ENCODE measurements at regions not wholly inside any gene's neighbourhood (a gene's known extent, or its start where the extent isn't known, plus 50 kb on each side); places are given as distances from the start of the nearest gene placed in this dataset.

- H3K36me3 ChIP-seq (replicated peaks; ENCODE audit: low read depth, low read length), result no peaks in the 10 kb centered on the region
- no peak for TF ChIP-seq EZH2phosphoT487 (IDR thresholded peaks at IDR 0.05; ENCODE audit: low read depth)
- TF ChIP-seq CTCF (IDR thresholded peaks at IDR 0.05; ENCODE audit: low read depth, low read length), result no peak
- no peak overlapping the region for H3K4me2 ChIP-seq (ENCODE audit: low read length)
- no peaks in the 10 kb centered on the region for H3K79me2 ChIP-seq (ENCODE audit: low read length)
- H3K27ac ChIP-seq (ENCODE audit: low read length), result no peak overlapping the region
- H3K27me3 ChIP-seq (ENCODE audit: low read depth, low read length), result no peaks in the 10 kb centered on the region
- H4K20me1 ChIP-seq (ENCODE audit: insufficient read depth, low read length), result no peaks in the 10 kb centered on the region
- H3K4me1 ChIP-seq (ENCODE audit: low read length), result no peaks in the 10 kb centered on the region
- H3K9me3 ChIP-seq (ENCODE audit: insufficient read depth, low read length), result no peaks in the 10 kb centered on the region
- H3K4me3 ChIP-seq (ENCODE audit: low read length), result no peak overlapping the region
- H3K9ac ChIP-seq (ENCODE audit: low read length), result no peak overlapping the region
- no peak overlapping the region for H2AFZ ChIP-seq (ENCODE audit: low read depth, low read length)
Observed at GRCh38 chr10:63780101-63780500, 258.9 kb downstream of the REEP3 start.

- H3K4me3 ChIP-seq (ENCODE audit: low read length), result no peak overlapping the region
- no peaks in the 10 kb centered on the region for H3K27me3 ChIP-seq (ENCODE audit: low read depth, low read length)
- TF ChIP-seq EZH2phosphoT487 (IDR thresholded peaks at IDR 0.05; ENCODE audit: low read depth) (no peak), CTCF (IDR thresholded peaks at IDR 0.05; ENCODE audit: low read depth, low read length) (no peak)
- H3K79me2 ChIP-seq (ENCODE audit: low read length), result no peaks in the 10 kb centered on the region
- no peak overlapping the region for H3K4me2 ChIP-seq (ENCODE audit: low read length)
- H3K4me1 ChIP-seq (ENCODE audit: low read length), result no peaks in the 10 kb centered on the region
- no peak overlapping the region for H3K27ac ChIP-seq (ENCODE audit: low read length)
- H3K9me3 ChIP-seq (ENCODE audit: insufficient read depth, low read length), result no peaks in the 10 kb centered on the region
- H2AFZ ChIP-seq (ENCODE audit: low read depth, low read length), result no peak overlapping the region
- H3K9ac ChIP-seq (ENCODE audit: low read length), result no peak overlapping the region
- H3K36me3 ChIP-seq (replicated peaks; ENCODE audit: low read depth, low read length), result no peaks in the 10 kb centered on the region
- H4K20me1 ChIP-seq (ENCODE audit: insufficient read depth, low read length), result no peaks in the 10 kb centered on the region
Observed at GRCh38 chr10:63781226-63781625, 260.0 kb downstream of the REEP3 start.

GRCh38 chr10:63783882-63784281 lies 262.7 kb downstream of the REEP3 start:
- Histone ChIP-seq H3K27ac (ENCODE audit: low read length) (no peak overlapping the region), H3K79me2 (ENCODE audit: low read length) (no peaks in the 10 kb centered on the region), H3K4me2 (ENCODE audit: low read length) (no peak overlapping the region), H3K4me3 (ENCODE audit: low read length) (no peak overlapping the region), H3K9ac (ENCODE audit: low read length) (no peak overlapping the region), H3K27me3 (ENCODE audit: low read depth, low read length) (no peaks in the 10 kb centered on the region), H4K20me1 (ENCODE audit: insufficient read depth, low read length) (no peaks in the 10 kb centered on the region), H3K4me1 (ENCODE audit: low read length) (no peaks in the 10 kb centered on the region), H3K9me3 (ENCODE audit: insufficient read depth, low read length) (no peaks in the 10 kb centered on the region), H3K36me3 (replicated peaks; ENCODE audit: low read depth, low read length) (no peaks in the 10 kb centered on the region), H2AFZ (ENCODE audit: low read depth, low read length) (no peak overlapping the region)
- TF ChIP-seq EZH2phosphoT487 (IDR thresholded peaks at IDR 0.05; ENCODE audit: low read depth), result no peak
- TF ChIP-seq CTCF (IDR thresholded peaks at IDR 0.05; ENCODE audit: low read depth, low read length), result no peak

GRCh38 chr10:63788152-63788821 lies 267.1 kb downstream of the REEP3 start:
- Histone ChIP-seq H3K4me3 (ENCODE audit: low read length) (no peak overlapping the region), H3K4me2 (ENCODE audit: low read length) (no peak overlapping the region), H3K36me3 (replicated peaks; ENCODE audit: low read depth, low read length) (no peaks in the 10 kb centered on the region), H4K20me1 (ENCODE audit: insufficient read depth, low read length) (no peaks in the 10 kb centered on the region), H3K27ac (ENCODE audit: low read length) (no peak overlapping the region), H2AFZ (ENCODE audit: low read depth, low read length) (no peak overlapping the region), H3K4me1 (ENCODE audit: low read length) (no peaks in the 10 kb centered on the region), H3K27me3 (ENCODE audit: low read depth, low read length) (no peaks in the 10 kb centered on the region), H3K79me2 (ENCODE audit: low read length) (no peaks in the 10 kb centered on the region), H3K9me3 (ENCODE audit: insufficient read depth, low read length) (no peaks in the 10 kb centered on the region), H3K9ac (ENCODE audit: low read length) (no peak overlapping the region)
- TF ChIP-seq CTCF (IDR thresholded peaks at IDR 0.05; ENCODE audit: low read depth, low read length), result no peak
- no peak for TF ChIP-seq EZH2phosphoT487 (IDR thresholded peaks at IDR 0.05; ENCODE audit: low read depth)
